Breast epithelium (tissue), 4 donors: ENCODE measurements at regions not wholly inside any gene's neighbourhood (a gene's known extent, or its start where the extent isn't known, plus 50 kb on each side); places are given as distances from the start of the nearest gene placed in this dataset.

ENCODE experiments used
- DNase-seq, 2 donors: peaks; one replicate each; pipeline ENCODE4 v3.0.0-alpha.2; 2019; ENCODE audit warnings: low spot score in 2 of 2
- H3K27ac ChIP-seq, 2 donors: fragments of 200-600 bp; sonication (generic) in 1 of 2; one replicate each; pipeline ENCODE4 v1.5.1; 2016 to 2019; ENCODE audit warnings: mild to moderate bottlenecking in 1 of 2
- H3K27me3 ChIP-seq, 2 donors: fragments of 200-600 bp; sonication (generic) in 1 of 2; one replicate each; pipeline versions ENCODE4 v1.5.1 to v1.6.0; 2017 to 2019; ENCODE audit warnings: control low read depth in 1 of 2, mild to moderate bottlenecking in 1 of 2
- H3K36me3 ChIP-seq: fragments of 200-600 bp; one replicate; pipeline ENCODE4 v1.5.1; 2019
- H3K4me1 ChIP-seq, 2 donors: fragments of 200-600 bp; sonication (generic); one replicate each; pipeline ENCODE4 v1.5.1; 2016 to 2019; ENCODE audit warnings: control low read depth in 1 of 2
- H3K4me3 ChIP-seq, 3 donors: fragments of 200-600 bp; sonication (generic); 1 replicate in 2 of 3; 2 replicates in 1 of 3; pipeline ENCODE4 v1.5.1; 2016 to 2019; ENCODE audit warnings: mild to moderate bottlenecking in 3 of 3, moderate library complexity in 2 of 3
- H3K9me3 ChIP-seq, 2 donors: fragments of 200-600 bp; sonication (generic) in 1 of 2; one replicate each; pipeline ENCODE4 v1.5.1; 2016 to 2019; ENCODE audit warnings: control low read depth in 1 of 2
- POLR2A ChIP-seq: fragments of 450-650 bp; IDR thresholded peaks from one replicate; pipeline ENCODE4 v1.6.1; 2016; ENCODE audit warnings: antibody characterized with exemption, mild to moderate bottlenecking, moderate library complexity
- POLR2AphosphoS5 ChIP-seq, 3 donors: sonication (generic); formaldehyde crosslinking; IDR thresholded peaks; one replicate each; pipeline ENCODE4 v1.6.1; 2017; ENCODE audit warnings: antibody characterized with exemption in 3 of 3
- intact Hi-C: fragments of 100-400 bp; cut with DNase I; formaldehyde crosslinking; loops from one replicate; pipeline ENCODE4 v1.15.1; 2023; ENCODE audit warnings: low total_unique reads
- TF ChIP-seq, protein P1 (sequence below), 3 donors: fragments of 450-650 bp; IDR thresholded peaks; one replicate each; pipeline ENCODE4 v1.5.1; 2016 to 2017; ENCODE audit warnings: antibody characterized with exemption in 3 of 3, mild to moderate bottlenecking in 3 of 3, moderate library complexity in 3 of 3

DNA sequence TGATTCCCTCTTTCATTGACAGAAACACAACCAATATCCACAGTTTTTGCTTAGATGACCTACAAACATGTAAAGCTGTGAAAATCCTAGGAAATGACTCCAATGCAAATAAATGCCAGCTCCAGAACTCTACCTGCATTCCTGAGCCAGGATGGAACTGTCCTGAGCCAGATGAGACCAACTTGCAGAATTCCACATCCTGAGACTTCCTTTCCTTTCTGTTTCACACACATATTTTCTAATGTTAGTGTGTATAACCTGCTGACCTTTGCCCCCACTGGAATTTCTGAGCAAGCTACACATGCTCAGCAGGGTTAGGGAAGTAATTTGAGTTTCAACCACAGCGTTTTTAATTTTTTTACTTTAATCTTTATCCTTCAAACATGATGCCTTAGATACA, 69.6 kb upstream of the ADGRF1 start:
- no peak for DNase-seq
- Histone ChIP-seq H3K27me3 (no peaks in the 10 kb centered on the region), H3K4me3 (no peak overlapping the region), H3K9me3 (no peaks in the 10 kb centered on the region), H3K36me3 (no peaks in the 10 kb centered on the region), H3K27ac (no peak overlapping the region), H3K4me1 (no peaks in the 10 kb centered on the region)
- TF ChIP-seq, protein P1, sequence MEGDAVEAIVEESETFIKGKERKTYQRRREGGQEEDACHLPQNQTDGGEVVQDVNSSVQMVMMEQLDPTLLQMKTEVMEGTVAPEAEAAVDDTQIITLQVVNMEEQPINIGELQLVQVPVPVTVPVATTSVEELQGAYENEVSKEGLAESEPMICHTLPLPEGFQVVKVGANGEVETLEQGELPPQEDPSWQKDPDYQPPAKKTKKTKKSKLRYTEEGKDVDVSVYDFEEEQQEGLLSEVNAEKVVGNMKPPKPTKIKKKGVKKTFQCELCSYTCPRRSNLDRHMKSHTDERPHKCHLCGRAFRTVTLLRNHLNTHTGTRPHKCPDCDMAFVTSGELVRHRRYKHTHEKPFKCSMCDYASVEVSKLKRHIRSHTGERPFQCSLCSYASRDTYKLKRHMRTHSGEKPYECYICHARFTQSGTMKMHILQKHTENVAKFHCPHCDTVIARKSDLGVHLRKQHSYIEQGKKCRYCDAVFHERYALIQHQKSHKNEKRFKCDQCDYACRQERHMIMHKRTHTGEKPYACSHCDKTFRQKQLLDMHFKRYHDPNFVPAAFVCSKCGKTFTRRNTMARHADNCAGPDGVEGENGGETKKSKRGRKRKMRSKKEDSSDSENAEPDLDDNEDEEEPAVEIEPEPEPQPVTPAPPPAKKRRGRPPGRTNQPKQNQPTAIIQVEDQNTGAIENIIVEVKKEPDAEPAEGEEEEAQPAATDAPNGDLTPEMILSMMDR (IDR thresholded peaks at IDR 0.05): no peak
- no peak for TF ChIP-seq POLR2A
- TF ChIP-seq POLR2AphosphoS5 (IDR thresholded peaks at IDR 0.05): no peak
- intact Hi-C loops: no loop called here

DNA sequence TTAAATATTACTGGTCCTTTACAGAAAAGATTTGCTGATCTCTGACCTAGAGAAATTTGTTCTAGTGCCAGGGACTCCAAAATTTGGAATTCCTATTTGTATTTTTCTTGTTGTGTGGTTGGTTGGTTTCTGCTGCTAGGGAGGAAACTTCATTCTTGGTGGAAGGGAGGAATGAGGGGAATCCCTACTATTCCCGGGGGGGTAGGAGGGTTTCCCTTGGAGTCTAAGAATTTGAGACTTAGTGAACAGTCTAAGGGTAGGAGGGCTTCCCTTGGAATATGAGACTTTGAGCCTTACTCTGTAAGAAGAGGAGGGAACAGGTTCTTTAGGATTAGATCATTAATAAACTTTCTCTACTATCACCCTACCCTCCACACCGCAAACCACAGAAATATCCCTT, 67.1 kb upstream of the ADGRF1 start:
- no peak overlapping the region for H3K4me3 ChIP-seq
- TF ChIP-seq POLR2A: no peak
- TF ChIP-seq, protein P1 (IDR thresholded peaks at IDR 0.05): no peak
- no peak for TF ChIP-seq POLR2AphosphoS5 (IDR thresholded peaks at IDR 0.05)
- no peak for DNase-seq
- no peak overlapping the region for H3K27ac ChIP-seq
- intact Hi-C loops: no loop called here
- no peaks in the 10 kb centered on the region for H3K27me3 ChIP-seq
- H3K36me3 ChIP-seq: no peaks in the 10 kb centered on the region
- no peaks in the 10 kb centered on the region for H3K4me1 ChIP-seq
- no peaks in the 10 kb centered on the region for H3K9me3 ChIP-seq

DNA sequence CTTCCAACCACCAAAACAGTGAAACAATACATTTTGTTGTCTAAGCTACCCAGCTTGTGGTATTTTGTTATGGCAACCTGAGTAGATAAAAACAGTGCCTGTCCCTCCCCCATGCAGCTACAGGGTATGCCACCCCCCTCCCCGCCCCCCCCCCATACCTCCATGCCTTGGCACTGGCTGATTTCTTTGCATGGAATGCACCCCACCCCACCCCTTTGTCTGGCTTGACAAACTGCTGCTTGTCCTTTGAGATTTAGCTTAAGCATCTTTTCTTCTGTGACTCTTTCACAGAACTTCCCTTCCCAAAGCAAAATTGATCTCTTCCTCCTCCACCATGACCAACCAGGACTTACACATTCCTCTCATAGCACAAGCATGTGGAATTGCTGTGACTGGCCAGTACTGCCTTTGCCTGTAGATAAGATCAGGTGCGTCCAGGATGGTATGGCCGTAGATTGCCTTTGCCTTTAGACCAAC, 64.6 kb upstream of the ADGRF1 start:
- Histone ChIP-seq H3K4me1 (no peaks in the 10 kb centered on the region), H3K27me3 (no peaks in the 10 kb centered on the region), H3K9me3 (no peaks in the 10 kb centered on the region), H3K4me3 (no peak overlapping the region), H3K27ac (no peak overlapping the region), H3K36me3 (no peaks in the 10 kb centered on the region)
- DNase-seq: no peak
- intact Hi-C loops: no loop called here
- TF ChIP-seq, protein P1 (IDR thresholded peaks at IDR 0.05): no peak
- TF ChIP-seq POLR2AphosphoS5 (IDR thresholded peaks at IDR 0.05) (no peak), POLR2A (no peak)

DNA sequence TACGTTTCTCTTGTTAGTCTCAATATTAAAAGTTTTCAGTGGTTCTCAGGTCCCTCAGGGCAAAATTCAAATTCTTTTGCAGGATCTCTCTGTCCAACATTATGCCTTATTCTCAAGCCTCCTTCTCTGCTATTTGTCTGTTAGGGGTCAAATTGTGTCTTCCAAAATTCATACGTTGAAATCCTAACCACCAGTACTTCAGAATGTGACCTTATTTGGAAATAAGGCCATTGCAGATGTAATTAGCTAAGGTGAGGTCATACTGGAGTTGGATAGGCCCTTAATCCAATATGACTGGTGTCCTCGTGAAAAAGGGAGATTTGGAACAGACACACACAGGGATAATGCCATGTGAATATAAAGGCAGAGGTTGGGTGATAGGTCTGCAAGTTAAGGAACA, 64.1 kb upstream of the ADGRF1 start:
- H3K4me1 ChIP-seq: no peaks in the 10 kb centered on the region

DNA sequence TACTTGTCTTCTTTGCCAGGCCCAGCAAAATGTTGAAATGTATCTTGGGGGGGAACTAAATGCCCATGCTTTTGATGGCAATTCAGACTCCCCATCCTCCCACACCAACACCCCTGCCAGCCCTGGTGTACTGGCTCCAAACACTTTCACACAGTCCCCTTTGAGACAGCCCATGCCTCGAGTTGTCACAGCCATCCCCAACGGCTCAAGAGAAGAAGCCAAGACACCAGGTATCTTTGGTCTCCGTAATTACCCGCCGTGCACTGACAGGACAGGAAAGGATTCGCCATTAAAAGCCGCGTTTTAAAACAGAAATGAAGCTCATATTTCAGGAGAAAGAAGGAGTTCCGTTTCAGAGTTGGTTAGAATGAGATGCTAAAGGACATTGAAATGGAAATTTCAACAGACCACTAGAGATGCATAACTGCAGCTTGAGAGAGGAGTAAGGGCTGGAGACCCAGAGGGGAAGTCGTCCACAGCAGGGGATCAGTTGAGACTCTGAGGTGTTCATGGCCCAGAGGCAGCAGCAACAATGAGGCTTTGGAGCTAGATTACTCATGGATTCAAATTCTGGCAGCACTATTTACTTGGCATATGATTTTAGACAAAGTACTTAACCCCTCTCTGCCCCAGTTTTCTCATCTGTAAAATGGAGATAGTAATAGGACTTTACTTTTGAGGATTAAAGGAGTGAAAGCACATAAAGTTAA, 63.5 kb upstream of the ADGRF1 start:
- intact Hi-C loops: no loop called here
- DNase-seq: no peak
- TF ChIP-seq POLR2A: no peak
- TF ChIP-seq, protein P1 (IDR thresholded peaks at IDR 0.05): no peak
- TF ChIP-seq POLR2AphosphoS5 (IDR thresholded peaks at IDR 0.05): no peak
- Histone ChIP-seq H3K27ac (no peak overlapping the region), H3K9me3 (no peaks in the 10 kb centered on the region), H3K4me1 (no peaks in the 10 kb centered on the region), H3K27me3 (no peaks in the 10 kb centered on the region), H3K4me3 (no peak overlapping the region), H3K36me3 (no peaks in the 10 kb centered on the region)

More for the DNA sequence above, 64.1 kb upstream of the ADGRF1 start:
- Histone ChIP-seq H3K9me3 (no peaks in the 10 kb centered on the region), H3K36me3 (no peaks in the 10 kb centered on the region), H3K4me3 (no peak overlapping the region), H3K27me3 (no peaks in the 10 kb centered on the region), H3K27ac (no peak overlapping the region)
- intact Hi-C loops: no loop called here
- no peak for DNase-seq
- TF ChIP-seq POLR2AphosphoS5 (IDR thresholded peaks at IDR 0.05): no peak
